GM10248 (cell line): ENCODE measurements at regions not wholly inside any gene's neighbourhood (a gene's known extent, or its start where the extent isn't known, plus 50 kb on each side); places are given as distances from the start of the nearest gene placed in this dataset.

Experiments
- CTCF ChIA-PET: fragments of 300-600 bp; sonication (Branson Sonifier 250); formaldehyde crosslinking; extraction: SDS; loops from one replicate; lab custom pipeline; 2021; ENCODE audit warnings: antibody characterized with exemption; lab: Yijun Ruan, JAX
- POLR2A ChIA-PET: fragments of 350-650 bp; sonication (Branson Sonifier 250); formaldehyde crosslinking; extraction: SDS; loops from one replicate; lab custom pipeline; 2020; ENCODE audit warnings: antibody characterized with exemption; lab: Yijun Ruan, JAX
- DNase-seq: peaks from one replicate; pipeline ENCODE4 v3.0.0; 2012; ENCODE audit errors: extremely low spot score
- CTCF ChIP-seq: IDR thresholded peaks from 2 replicates; pipeline ENCODE4 v1.5.1; 2012; ENCODE audit warnings: mild to moderate bottlenecking, low read depth; ENCODE audit errors: extremely low read depth, missing control alignments, control extremely low read depth

GRCh38 chr14:76963372-76963771, 65.1 kb downstream of the IRF2BPL start:
- DNase-seq, result no peak
- TF ChIP-seq CTCF, result no peak
- CTCF ChIA-PET, result interaction anchor here (1.1 to 2.5 kb wide), 6 partner anchors 11 to 104 kb away, joined by 3 to 11 read pairs (median 4); no protein-coding TSS in a partner anchor
- POLR2A ChIA-PET, result no interaction called here

- TF ChIP-seq CTCF, result no peak
- CTCF ChIA-PET, result interaction anchor here (0.9 to 2.7 kb wide), 20 partner anchors 9 to 162 kb away, joined by 3 to 12 read pairs (median 4); no protein-coding TSS in a partner anchor
- POLR2A ChIA-PET, result interaction anchor here (0.6 to 2.1 kb wide), 10 partner anchors 9 to 104 kb away, joined by 3 to 24 read pairs (median 5); no protein-coding TSS in a partner anchor
- DNase-seq, result no peak
Observed at GRCh38 chr14:76962303-76962660, 66.2 kb downstream of the IRF2BPL start.

GRCh38 chr14:76961631-76962302, 66.7 kb downstream of the IRF2BPL start:
- peak; percentile 87 for DNase-seq
- TF ChIP-seq CTCF, result no peak
- ChIA-PET POLR2A (interaction anchor here (0.6 to 2.1 kb wide), 11 partner anchors 8 to 104 kb away, joined by 3 to 24 read pairs (median 5); no protein-coding TSS in a partner anchor), CTCF (interaction anchor here (0.9 to 2.7 kb wide), 20 partner anchors 9 to 162 kb away, joined by 3 to 12 read pairs (median 4); no protein-coding TSS in a partner anchor)

- ChIA-PET CTCF (interaction anchor here (1.0 to 2.1 kb wide), 6 partner anchors 10 to 135 kb away, joined by 3 to 6 read pairs (median 3); no protein-coding TSS in a partner anchor), POLR2A (no interaction called here)
- no peak for TF ChIP-seq CTCF
- peak; percentile 62 for DNase-seq
Observed at GRCh38 chr14:76958980-76959710, 69.4 kb downstream of the IRF2BPL start.

GRCh38 chr14:76958020-76958979, 70.2 kb downstream of the IRF2BPL start:
- POLR2A ChIA-PET, result no interaction called here

More at GRCh38 chr14:76958020-76958979, 70.2 kb downstream of the IRF2BPL start:
- CTCF ChIA-PET, result interaction anchor here (0.8 to 2.1 kb wide), 11 partner anchors 10 to 136 kb away, joined by 3 to 7 read pairs (median 3); no protein-coding TSS in a partner anchor
- TF ChIP-seq CTCF, result no peak
- DNase-seq, result no peak
